ENCODE measurements at regions not wholly inside any gene's neighbourhood (a gene's known extent, or its start where the extent isn't known, plus 50 kb on each side); places are given as distances from the start of the nearest gene placed in this dataset. TPM values are rescaled to one million over a fixed set of nuclear protein-coding genes. Genes with fewer than 3 reads are reported as not detected.

DNA sequence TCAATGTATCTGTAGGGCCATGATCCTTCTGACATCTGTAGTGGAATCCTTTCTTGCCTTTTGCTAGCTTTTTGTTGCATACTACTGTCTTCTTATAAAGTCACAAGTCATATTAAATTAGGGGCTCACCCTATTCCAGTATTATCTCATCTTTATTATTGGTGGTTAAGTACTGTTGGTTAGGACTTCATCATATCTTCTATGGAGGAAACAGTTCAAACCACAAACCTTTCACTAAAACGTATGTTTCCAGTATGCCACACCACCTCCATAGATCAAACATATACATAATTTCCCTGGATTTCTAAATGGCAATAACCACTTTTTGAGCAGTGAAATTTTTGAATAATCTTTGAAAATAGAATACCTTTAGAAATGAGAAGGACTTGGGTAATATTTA, 62.8 kb upstream of the PCDH9 start:
- no peak for DNase-seq (ENCODE audit: low spot score in 2 of 2)
- H3K27me3 ChIP-seq: no peaks in the 10 kb centered on the region
- H3K4me1 ChIP-seq: no peaks in the 10 kb centered on the region
- H3K4me3 ChIP-seq: no peak overlapping the region
- TF ChIP-seq, protein P1, sequence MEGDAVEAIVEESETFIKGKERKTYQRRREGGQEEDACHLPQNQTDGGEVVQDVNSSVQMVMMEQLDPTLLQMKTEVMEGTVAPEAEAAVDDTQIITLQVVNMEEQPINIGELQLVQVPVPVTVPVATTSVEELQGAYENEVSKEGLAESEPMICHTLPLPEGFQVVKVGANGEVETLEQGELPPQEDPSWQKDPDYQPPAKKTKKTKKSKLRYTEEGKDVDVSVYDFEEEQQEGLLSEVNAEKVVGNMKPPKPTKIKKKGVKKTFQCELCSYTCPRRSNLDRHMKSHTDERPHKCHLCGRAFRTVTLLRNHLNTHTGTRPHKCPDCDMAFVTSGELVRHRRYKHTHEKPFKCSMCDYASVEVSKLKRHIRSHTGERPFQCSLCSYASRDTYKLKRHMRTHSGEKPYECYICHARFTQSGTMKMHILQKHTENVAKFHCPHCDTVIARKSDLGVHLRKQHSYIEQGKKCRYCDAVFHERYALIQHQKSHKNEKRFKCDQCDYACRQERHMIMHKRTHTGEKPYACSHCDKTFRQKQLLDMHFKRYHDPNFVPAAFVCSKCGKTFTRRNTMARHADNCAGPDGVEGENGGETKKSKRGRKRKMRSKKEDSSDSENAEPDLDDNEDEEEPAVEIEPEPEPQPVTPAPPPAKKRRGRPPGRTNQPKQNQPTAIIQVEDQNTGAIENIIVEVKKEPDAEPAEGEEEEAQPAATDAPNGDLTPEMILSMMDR (IDR thresholded peaks at IDR 0.05): no peak
- TF ChIP-seq EP300 (IDR thresholded peaks at IDR 0.05) (no peak), POLR2A (IDR thresholded peaks at IDR 0.05) (no peak)
- no peaks in the 10 kb centered on the region for H3K9me3 ChIP-seq
- no peaks in the 10 kb centered on the region for H3K36me3 ChIP-seq
- 79 to 81% methylated on average over 1 of the region's 1 CpG for WGBS, 2 donors
- no peak overlapping the region for H3K27ac ChIP-seq

DNA sequence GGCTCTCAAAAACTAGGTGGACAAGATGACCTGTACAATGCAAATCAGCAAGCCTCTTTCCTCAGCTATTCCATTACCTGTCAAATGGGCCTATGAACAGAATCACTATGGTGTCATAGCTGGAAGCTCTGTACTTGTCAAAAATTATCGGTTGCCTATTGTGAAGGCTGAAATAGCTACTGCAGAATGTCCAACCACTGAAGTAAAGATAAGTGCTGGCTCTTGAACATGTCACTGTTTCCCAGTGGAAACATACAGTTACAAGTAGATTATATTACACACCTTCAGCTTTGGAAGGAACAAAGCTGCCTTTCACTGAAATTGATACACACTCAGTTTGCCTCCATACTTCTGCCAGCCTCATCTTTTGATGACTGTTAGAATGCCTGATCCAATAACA, 55.5 kb upstream of the PCDH9 start:
- WGBS, 2 donors: 90 to 100% methylated on average over 1 of the region's 1 CpG
- Histone ChIP-seq H3K4me3 (no peak overlapping the region), H3K4me1 (no peaks in the 10 kb centered on the region), H3K36me3 (no peaks in the 10 kb centered on the region), H3K9me3 (no peaks in the 10 kb centered on the region), H3K27ac (no peak overlapping the region), H3K27me3 (no peaks in the 10 kb centered on the region)
- TF ChIP-seq POLR2A (IDR thresholded peaks at IDR 0.05) (no peak), EP300 (IDR thresholded peaks at IDR 0.05) (no peak)
- TF ChIP-seq, protein P1 (IDR thresholded peaks at IDR 0.05): no peak
- no peak for DNase-seq (ENCODE audit: low spot score in 2 of 2)

DNA sequence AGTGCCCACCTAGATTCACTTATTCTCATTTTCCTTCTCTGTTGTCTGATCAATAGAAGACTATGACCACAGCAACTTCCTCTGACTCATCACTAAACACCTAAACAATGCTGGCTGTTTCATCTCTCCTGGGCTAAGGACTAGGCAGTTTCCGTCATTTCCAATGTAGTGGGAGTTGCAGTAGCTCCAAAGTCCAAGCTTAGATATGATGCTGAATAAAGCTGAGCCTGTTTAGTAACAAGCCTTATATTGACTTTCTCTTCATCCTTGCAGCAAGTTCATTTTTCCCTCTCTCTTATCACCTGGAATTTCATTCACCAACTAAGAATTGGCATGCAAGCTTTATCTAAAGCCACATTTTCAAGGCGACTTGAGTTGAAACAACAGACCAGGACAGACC, 53.5 kb upstream of the PCDH9 start:
- no peak for TF ChIP-seq POLR2A (IDR thresholded peaks at IDR 0.05)
- no peak for TF ChIP-seq EP300 (IDR thresholded peaks at IDR 0.05)
- TF ChIP-seq, protein P1 (IDR thresholded peaks at IDR 0.05): no peak
- no peak overlapping the region for H3K4me3 ChIP-seq
- no peaks in the 10 kb centered on the region for H3K36me3 ChIP-seq
- no peaks in the 10 kb centered on the region for H3K4me1 ChIP-seq
- no peak overlapping the region for H3K27ac ChIP-seq
- no peaks in the 10 kb centered on the region for H3K9me3 ChIP-seq
- 78 to 91% methylated on average over 2 of the region's 2 CpGs for WGBS, 2 donors
- H3K27me3 ChIP-seq: no peaks in the 10 kb centered on the region
- DNase-seq (ENCODE audit: low spot score in 2 of 2): no peak

DNA sequence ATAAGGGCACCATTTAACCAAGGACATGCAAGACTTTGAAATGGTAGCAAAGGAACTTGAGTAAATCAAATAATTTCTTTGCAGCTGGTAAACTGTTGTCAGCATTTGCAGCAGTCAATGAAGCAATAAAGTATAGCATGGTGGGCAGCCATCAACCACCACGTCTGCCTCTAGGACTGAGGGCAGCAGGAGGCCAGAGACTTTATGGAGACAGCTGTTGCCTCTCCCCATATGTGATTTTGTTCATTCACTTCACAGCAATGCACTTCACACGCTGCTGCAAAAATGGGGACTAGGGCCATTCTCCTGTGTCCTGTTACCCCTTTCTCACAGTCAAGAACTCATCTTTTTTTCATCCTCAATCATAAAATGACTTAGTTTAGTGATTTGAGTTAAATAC, 51.3 kb upstream of the PCDH9 start:
- no peaks in the 10 kb centered on the region for H3K4me1 ChIP-seq
- 53 to 60% methylated on average over 2 of the region's 2 CpGs for WGBS, 2 donors
- TF ChIP-seq, protein P1 (IDR thresholded peaks at IDR 0.05): no peak
- no peak for TF ChIP-seq POLR2A (IDR thresholded peaks at IDR 0.05)
- no peak for TF ChIP-seq EP300 (IDR thresholded peaks at IDR 0.05)
- no peaks in the 10 kb centered on the region for H3K36me3 ChIP-seq
- H3K4me3 ChIP-seq: no peak overlapping the region
- DNase-seq (ENCODE audit: low spot score in 2 of 2): no peak
- H3K27me3 ChIP-seq: no peaks in the 10 kb centered on the region
- H3K9me3 ChIP-seq: no peaks in the 10 kb centered on the region
- H3K27ac ChIP-seq: no peak overlapping the region

Small RNA genes lying in the stretch of these regions (small RNA-seq; reads per million reads assigned to genes)
- gene RN7SL761P (not detected), gene RPL37P21 (not detected), gene RPS3AP52 (not detected), gene SNRPFP3 (not detected)
